HG03439 (cell line): ENCODE measurements at regions not wholly inside any gene's neighbourhood (a gene's known extent, or its start where the extent isn't known, plus 50 kb on each side); places are given as distances from the start of the nearest gene placed in this dataset.
"Not testable (repeated sequence)": the region's sequence is repeated elsewhere in the genome, so short reads cannot be mapped to it uniquely, and the experiment has no call there.

Source experiments
- ATAC-seq: cut with Tn5 transposase; IDR thresholded peaks from one replicate; pipeline ENCODE4 v1.9.1; 2021; ENCODE audit warnings: mild to moderate bottlenecking, moderate library complexity; ENCODE audit not compliant: unreplicated experiment

DNA sequence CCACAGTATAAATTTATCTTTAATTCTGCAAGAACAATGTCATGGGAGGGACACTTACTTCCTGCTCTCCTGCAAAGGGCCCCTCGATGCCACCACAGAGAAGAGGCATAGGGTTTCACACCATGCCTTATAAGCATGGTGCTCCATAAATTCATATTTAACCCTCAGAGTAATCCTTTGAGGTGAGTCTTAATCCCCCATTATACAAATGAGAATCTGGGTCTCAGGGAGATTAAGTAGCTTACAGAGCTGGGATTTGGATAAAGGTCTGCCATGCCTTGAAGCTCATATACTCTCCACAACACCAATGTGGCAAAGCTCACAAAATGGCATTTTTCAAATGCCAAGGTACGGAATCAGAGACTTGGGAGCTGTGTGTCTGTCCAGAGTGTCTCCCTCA is 268.5 kb upstream of the CCL2 start:
- ATAC-seq: no peak

DNA sequence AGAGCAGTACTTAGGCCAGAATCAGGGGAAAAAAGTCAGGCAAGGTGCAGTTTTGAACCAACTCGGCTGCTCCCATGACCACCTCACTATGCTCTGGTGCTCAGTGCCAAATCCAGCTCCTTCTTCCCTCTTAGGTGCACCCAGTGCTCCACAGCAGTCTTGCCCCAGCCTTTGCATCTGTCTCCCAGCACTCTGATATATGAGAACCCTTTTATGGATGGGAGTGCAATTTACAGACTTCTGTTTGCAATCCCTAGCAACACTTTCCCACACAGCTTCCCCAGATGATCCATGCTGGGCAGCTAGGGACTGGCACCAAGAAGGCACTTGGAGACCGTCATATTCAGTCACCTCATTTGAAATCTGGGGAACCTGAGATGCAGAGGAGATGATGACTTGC is 267.9 kb upstream of the CCL2 start:
- ATAC-seq: no peak

DNA sequence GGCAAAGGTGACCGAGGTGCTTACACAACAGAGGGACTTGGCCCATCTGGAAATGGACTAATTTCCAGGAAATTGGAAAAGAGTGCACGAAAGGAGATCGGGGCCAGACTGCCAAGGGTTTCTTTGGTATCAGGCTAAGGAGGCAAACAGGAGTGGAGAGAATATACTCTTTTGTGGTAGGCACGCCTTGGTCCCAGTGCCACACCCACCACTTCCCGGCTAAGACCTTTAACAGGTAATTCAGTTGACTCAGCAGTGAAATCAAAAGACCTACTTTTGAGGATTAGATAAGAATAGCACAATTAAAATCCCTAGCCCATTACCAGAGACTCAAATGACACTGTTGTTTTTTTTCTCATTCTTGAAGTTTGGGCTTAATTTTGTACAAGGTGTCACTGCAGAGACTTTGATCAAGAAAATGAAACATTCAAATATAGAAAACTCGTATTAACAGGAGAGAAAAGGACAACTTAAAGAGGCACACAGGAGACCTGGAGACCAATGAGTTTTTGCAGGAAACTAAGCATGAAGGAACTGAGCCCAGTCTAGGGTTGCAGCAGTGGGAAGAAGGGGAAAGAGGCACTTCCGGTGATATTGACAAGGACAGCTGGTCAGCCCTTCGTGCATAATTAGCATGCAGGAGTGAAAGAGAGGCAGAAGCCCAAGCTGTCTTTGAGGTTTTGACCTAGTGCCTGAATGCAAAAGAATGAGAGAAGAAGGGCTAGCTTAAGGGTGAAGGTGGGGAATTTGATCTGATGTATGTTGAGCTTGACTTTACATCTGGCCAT is 265.5 kb upstream of the CCL2 start:
- ATAC-seq: no peak

DNA sequence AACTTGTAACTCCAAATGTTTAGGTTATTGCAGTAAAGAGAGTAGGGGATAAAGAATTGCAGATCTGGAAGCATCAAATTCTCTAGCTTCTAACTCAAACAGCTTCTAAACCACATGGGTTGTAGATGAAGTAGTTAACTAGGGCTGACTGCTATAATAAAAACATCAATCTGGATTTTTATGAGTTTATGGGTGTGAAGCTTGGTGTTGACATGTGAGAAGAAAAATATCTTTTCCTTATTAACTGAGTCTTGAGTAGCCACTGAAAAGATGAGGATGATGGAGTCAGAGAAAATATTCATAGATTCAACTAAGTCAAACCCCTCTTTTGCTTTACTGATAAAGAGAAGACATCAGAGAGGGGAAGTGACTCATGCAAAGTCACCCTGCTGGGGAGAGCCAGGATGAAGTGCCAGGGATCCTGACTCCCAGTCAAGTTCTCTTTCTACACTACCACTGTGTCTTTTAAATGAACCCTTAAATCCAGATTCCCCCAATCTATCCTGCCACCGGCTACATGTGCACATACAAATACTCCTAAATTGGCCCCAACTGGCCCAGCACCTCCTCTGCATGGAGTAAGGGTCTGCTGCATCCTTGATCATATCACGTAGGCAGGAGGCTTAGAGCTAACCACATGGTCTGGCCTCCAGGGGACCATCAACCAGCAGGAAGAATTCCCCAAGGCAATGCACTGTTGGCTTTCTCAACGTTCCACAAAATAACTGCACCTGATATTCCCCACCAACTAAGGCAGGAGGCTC is 264.0 kb upstream of the CCL2 start:
- ATAC-seq: no peak

DNA sequence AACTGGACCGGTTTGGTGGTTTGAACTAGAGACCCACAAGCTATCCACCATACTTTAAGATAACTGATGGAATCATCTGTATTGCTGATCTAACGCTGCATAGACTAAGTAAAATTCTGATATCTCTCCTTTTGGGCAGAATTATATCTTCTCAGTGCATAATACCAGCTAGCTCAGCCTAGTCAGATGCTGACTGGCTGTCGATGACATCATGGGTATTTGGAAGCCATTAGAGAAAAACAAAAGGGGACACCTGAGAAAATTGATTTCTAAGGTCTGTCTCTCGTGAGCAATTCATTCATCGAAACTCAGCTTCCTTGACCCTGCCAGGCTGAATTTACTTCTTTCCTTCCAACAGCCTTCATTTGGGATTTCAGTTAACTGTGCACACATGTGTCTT is 263.0 kb upstream of the CCL2 start:
- no peak for ATAC-seq

DNA sequence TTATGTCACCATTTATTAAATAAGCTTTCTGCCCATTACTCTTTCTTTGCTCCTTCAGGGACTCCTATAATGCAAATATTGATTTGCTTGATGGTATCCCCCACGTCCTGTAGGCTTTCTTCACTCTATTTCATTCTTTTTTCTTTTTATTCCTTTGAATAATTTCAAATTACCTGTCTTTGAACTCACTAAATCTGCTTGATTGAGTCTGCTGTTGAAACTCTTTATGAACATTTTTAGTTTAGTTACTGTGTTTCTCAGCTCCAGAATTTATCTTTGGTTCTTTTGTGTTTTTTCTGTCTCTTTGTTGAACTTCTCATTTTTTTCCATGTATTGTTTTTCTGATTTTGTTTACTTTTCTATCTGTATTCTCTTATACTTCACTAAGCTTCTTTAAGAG is 254.4 kb upstream of the CCL2 start:
- no peak for ATAC-seq

DNA sequence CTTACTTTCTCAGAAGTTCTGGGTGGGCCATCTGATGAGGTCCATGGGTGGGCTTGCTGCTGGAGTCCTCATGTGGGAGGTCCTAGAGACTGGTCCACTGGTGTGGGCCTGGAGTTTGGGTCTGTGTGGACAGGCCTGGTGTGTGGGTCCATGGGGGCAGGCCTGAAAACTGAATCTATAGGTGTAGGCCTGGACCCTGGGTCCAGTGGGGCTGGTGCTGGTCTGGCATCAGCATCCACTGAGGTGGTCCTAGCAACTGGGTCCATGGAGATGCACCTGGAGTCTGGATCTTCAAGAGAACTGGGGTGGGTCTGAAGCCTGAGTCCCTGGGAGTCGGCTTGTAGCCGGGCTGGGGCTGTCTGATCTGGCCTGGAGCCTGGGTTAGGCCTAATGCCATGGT is 253.8 kb upstream of the CCL2 start:
- no peak for ATAC-seq

DNA sequence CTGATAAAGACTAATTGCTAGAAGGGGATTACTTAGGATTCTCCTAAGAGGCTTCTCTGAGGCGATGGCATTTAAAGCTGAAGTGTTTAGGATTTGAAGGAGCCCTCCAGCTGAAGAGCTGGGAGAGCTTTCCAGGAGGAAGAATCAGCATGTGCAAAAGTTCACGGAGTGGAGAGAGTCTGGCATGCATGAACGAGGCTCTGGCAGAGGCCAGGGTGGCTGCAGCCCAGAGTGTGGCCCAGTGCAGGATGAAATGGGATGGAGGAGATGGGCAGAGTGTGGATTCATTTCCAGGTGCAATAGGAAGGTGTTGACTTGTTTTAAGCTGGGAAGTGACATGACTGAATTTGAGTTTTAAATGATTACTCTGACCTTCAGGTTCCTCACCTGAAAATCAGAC is 249.0 kb upstream of the CCL2 start:
- ATAC-seq: no peak

DNA sequence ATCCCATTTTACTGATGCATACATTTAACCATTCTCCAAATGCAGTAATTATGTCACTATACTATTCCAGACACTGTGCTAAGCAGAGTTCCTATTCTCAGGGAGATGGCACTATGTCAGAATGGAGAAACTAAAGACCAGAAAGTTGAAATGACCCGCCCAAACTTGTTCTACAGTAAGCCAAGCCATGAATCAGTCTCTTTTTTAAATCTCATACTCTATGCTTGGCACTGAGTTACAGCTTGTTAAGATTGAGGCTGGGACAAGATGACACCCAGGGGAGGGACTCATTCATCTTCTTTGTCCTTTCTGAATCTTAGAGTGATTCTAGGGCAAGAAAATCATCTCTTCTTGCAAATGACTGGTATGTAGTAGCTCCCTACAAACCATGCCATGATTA is 247.0 kb upstream of the CCL2 start:
- ATAC-seq: no peak

DNA sequence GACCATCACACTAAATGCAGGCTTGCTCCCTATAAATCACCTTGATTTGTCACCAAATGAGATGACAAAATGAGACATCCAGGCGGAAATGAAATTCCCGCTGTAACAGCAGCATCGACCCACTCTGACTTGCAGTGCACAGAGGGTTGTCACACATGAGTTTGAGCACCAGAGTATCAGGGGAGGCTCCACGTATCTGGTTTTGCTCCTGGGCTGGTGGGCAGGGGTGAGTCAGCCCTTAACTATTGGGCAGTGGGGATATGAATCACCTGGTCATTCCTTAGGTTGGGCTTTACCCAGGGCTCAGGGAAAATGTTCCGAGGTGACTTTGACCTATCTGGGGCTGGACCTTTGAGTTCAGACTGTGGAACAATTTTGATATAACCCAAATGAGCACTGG is 245.2 kb upstream of the CCL2 start:
- no peak for ATAC-seq

DNA sequence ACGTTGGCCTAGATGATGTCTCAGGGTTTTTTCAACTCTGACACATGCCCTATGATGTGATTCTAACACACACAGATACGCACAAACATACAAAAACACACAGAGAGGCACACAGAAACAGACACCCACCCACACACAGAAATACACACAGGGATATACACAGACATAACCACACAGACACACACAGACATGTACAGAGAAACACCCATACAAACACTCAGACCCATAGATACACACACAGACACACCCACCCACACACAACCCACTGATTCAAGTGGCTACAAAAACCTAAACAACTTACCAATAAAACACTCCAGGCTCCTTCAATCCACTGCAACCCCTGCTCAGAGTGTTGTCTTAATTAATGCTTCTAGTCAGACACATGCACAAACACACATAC is 244.6 kb upstream of the CCL2 start:
- no peak for ATAC-seq

DNA sequence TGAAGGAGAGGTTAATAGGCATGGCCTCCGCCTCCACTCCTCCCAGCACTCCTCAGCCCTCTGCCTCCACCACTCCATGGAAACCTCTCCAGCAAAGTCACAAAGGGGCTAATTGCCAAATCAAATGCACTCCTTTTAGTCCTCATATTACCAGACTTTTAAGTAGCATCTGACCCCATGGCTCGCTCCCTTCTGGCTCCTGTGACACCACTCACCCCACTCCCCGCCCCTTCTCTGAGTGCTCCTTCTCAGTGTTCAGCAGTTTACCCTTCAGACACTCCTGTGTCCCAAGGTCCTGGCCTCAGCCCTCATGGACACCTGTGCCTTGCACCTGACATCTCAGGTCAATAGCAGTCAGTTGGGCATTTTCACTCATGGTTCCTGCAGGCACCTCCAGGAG is 243.5 kb upstream of the CCL2 start:
- no peak for ATAC-seq

DNA sequence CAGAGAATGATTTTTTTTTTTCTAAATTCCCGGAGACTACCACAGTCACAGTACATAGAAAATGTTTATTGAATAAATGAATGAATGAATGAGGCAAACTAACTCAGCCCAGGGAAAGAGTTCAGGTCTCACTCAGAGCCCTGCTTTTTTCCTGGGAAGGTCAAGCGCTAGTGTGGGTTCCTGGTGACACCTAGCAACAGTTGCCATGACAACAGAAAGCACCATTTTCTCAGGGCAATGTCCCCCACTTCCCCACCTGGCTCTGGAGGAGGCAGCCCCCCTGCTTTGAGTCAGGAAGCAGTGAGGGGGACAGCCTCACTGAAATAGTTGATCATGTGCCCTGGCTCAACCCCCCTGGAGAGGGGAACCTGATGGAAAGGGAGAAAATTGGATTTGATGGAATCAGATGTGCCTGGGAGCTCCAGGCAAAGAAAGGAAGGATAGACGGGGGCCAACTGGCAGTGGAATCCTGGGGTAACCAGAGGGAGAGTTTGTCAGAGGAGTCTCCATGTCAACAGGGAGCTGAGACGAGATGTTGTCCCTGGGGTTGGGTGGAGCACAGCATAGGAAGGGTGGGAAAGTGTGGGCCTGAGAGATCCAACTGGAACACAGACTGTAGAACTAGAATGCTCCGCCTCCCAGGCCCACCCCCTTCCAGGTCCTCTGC is 242.2 kb upstream of the CCL2 start:
- ATAC-seq: no peak

DNA sequence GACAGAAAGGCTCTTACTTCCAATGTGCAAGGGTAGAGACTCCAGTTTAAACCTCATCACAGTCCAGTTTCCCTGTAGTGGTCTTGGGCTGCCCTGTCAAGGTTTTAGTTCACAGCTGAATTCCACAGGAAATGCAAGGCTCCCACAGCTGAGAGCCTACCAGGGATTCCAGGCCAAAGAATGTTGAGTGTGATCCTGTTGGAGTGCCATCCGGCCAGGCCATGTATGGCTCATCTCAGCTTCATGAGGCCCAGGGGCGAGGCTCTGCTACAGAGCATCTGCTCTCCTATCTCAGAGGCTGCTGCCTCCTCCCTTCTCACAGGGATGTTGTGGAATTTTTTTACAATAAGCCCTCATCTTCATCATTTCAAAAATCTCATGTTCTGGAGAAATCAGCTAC is 239.8 kb upstream of the CCL2 start:
- no peak for ATAC-seq

DNA sequence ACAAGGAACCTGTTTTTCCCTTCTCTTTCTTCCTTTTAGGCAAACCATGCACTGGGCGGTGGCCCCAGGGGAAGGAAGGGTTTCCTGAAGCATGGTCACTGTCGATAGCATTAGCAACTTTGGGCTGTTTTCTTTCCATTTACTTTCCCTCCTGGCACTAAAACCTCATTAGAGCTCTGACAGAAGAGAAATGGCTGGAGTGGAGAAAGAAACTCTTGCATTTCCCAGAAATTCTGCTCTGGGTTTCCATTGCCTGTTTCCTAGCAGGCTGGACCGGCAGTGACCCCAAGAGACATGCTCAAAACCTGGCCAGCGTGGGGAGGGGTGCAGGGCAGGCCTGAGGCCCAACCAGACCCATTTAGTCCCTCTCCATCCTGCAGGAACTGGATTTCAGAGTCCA is 230.7 kb upstream of the CCL2 start:
- no peak for ATAC-seq

DNA sequence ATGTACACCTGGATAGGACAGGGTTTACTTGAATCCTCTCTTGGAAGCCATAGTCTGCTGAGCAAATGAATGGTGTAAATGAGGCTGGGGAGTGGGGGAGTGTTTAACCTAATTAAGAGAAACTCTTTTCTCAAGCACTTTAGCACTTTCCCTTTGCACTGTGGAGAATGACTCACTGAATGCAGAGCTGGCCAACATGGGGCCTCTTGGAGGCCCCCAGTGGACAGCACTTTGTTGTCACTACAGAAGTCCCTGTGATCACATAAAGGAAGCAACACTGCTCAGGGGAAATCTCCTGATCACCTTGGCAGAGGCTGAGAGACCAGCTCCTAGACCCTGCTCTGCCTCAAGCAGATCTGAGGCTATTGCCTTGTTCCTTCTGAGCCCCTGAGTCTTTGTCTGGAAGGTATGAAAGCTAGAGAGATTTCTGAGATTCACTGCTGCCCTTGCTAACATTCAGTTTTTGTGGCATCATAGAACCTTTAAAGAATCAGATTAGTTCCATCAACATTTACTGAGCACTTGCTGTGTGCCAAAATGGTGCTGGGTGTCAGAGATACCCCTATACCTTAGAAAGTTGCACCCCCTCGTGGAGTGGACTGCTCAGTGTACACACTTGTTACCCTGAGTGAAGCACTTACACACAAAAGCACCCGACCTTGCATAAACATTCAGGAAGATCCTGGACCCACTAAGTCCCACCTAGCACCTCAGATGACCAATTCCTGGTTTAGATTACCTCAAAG is 230.1 kb upstream of the CCL2 start:
- ATAC-seq: no peak

DNA sequence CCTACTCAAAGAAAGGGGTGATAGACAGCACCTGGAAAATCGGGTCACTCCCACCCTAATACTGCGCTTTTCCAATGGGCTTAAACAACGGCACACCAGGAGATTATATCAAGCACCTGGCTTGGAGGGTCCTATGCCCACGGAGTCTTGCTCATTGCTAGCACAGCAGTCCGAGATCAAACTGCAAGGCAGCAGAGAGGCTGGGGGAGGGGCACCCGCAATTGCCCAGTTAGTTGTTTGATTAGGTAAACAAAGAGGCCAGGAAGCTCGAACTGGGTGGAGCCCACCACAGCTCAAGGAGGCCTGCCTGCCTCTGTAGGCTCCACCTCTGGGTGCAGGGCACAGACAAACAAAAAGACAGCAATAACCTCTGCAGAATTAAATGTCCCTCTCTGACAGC is 224.5 kb upstream of the CCL2 start:
- ATAC-seq: not testable (repeated sequence)

DNA sequence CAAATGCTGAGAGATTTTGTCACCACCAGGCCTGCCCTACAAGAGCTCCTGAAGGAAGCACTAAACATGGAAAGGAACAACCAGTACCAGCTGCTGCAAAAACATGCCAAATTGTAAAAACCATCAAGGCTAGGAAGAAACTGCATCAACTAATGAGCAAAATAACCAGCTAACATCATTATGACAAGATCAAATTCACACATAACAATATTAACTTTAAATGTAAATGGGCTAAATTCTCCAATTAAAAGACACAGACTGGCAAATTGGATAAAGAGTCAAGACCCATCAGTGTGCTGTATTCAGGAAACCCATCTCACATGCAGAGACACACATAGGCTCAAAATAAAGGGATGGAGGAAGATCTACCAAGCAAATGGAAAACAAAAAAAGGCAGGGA is 222.8 kb upstream of the CCL2 start:
- ATAC-seq: not testable (repeated sequence)

DNA sequence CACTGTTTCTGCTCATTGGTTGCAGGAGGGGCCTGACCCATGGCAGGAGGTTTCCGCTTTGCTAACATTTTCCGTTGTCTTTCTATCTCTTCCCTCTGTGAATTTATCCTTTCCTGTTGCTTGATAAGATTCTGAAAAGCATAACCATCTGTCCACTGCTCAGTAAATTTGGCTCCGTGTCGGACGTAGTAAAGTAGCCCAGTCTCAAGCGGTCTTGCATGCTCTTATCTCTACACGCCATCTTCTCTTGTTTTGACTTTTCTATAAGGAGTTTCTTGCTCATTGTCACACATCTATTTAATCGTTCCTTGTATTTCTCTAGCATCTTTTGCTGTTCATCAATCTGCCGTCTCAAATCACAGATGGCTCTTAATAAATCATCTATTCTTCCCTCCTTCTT is 216.3 kb upstream of the CCL2 start:
- not testable (repeated sequence) for ATAC-seq

DNA sequence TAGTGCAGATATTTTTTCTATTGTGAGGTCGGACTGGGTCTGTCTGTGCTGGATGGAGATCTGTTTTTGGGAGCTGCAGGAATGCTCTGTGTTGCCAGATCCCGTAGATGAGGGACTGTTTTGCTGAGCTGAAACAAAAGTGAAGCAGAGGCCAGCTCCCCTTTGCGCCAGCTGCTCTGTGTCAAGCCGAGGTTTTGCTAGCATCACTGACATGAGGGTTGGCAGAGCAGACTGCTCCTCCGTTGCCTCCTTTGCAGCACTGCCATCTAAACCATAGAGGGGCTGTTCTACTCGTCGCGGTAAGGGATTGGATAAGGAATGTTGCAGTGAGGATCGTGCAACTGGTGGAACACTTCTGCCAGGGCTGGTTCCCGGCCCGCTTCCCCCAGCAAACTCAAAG is 215.9 kb upstream of the CCL2 start:
- not testable (repeated sequence) for ATAC-seq
